Suprapubic skin (tissue), 3 donors: ENCODE measurements at regions not wholly inside any gene's neighbourhood (a gene's known extent, or its start where the extent isn't known, plus 50 kb on each side); places are given as distances from the start of the nearest gene placed in this dataset.

ENCODE experiments used
- POLR2A ChIP-seq, 2 donors: fragments of 450-650 bp; IDR thresholded peaks; one replicate each; pipeline ENCODE4 v1.6.1; 2017; ENCODE audit warnings: antibody characterized with exemption in 2 of 2, mild to moderate bottlenecking in 2 of 2, moderate library complexity in 2 of 2
- TF ChIP-seq, protein P1 (sequence below), 2 donors: fragments of 200-600 bp in 1 of 2; fragments of 450-650 bp in 1 of 2; sonication (generic) in 1 of 2; IDR thresholded peaks; one replicate each; pipeline ENCODE4 v1.5.1; 2016 to 2019; ENCODE audit warnings: antibody characterized with exemption in 2 of 2, mild to moderate bottlenecking in 1 of 2, moderate library complexity in 1 of 2

DNA sequence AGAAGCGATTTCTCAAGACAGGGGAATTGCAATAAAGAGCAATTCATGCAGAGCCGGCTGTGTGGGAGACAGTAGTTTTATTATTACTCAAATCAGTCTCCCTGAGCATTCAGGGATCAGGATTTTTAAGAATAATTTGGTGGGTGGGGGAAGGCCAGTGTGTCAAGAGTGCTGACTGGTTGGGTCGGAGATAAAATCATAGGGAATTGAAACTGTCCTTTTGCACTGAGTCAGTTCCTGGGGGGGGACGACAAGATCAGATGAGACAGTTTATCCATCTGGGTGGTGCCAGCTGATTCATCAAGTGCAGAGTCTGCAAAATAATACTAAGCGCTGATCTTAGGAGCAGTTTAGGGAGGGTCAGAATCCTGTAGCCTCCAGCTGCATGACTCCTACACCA lies 502.4 kb downstream of the NLGN4X start:
- no peak for TF ChIP-seq POLR2A (IDR thresholded peaks at IDR 0.05)
- TF ChIP-seq, protein P1, sequence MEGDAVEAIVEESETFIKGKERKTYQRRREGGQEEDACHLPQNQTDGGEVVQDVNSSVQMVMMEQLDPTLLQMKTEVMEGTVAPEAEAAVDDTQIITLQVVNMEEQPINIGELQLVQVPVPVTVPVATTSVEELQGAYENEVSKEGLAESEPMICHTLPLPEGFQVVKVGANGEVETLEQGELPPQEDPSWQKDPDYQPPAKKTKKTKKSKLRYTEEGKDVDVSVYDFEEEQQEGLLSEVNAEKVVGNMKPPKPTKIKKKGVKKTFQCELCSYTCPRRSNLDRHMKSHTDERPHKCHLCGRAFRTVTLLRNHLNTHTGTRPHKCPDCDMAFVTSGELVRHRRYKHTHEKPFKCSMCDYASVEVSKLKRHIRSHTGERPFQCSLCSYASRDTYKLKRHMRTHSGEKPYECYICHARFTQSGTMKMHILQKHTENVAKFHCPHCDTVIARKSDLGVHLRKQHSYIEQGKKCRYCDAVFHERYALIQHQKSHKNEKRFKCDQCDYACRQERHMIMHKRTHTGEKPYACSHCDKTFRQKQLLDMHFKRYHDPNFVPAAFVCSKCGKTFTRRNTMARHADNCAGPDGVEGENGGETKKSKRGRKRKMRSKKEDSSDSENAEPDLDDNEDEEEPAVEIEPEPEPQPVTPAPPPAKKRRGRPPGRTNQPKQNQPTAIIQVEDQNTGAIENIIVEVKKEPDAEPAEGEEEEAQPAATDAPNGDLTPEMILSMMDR (IDR thresholded peaks at IDR 0.05) = no peak
